Loucy (cell line): ENCODE measurements at regions not wholly inside any gene's neighbourhood (a gene's known extent, or its start where the extent isn't known, plus 50 kb on each side); places are given as distances from the start of the nearest gene placed in this dataset.

Experiments used
- EZH2phosphoT487 ChIP-seq: fragments of 200-600 bp; IDR thresholded peaks from 2 replicates; pipeline ENCODE4 v1.6.1; 2018; ENCODE audit warnings: antibody characterized with exemption, mild to moderate bottlenecking, moderate library complexity, borderline replicate concordance
- TF ChIP-seq, protein P1 (sequence below): fragments of 200-600 bp; sonication (generic); conservative IDR thresholded peaks from 2 replicates; pipeline ENCODE4 v1.5.1; 2014; ENCODE audit warnings: mild to moderate bottlenecking, antibody characterized with exemption, low read length

DNA sequence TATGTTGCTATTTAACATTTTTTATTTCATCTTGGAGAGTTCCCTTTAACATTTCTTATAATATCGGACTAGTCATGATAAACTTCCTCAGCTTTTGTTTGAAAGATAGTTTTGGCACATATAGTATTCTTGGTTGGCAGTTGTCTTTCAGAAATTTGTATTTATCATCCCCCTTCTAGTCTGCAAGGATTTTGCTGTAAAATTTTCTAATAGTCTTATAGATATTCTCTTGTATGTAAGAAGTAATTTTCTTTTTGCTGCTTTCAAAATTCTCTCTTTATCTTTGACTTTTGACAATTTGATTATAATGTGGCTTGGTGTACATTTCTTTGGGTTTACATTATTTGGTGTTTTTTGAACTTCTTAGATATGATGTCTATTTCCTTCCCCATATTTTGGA, 116.0 kb upstream of the AVPR1A start:
- TF ChIP-seq, protein P1, sequence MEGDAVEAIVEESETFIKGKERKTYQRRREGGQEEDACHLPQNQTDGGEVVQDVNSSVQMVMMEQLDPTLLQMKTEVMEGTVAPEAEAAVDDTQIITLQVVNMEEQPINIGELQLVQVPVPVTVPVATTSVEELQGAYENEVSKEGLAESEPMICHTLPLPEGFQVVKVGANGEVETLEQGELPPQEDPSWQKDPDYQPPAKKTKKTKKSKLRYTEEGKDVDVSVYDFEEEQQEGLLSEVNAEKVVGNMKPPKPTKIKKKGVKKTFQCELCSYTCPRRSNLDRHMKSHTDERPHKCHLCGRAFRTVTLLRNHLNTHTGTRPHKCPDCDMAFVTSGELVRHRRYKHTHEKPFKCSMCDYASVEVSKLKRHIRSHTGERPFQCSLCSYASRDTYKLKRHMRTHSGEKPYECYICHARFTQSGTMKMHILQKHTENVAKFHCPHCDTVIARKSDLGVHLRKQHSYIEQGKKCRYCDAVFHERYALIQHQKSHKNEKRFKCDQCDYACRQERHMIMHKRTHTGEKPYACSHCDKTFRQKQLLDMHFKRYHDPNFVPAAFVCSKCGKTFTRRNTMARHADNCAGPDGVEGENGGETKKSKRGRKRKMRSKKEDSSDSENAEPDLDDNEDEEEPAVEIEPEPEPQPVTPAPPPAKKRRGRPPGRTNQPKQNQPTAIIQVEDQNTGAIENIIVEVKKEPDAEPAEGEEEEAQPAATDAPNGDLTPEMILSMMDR = no peak
- TF ChIP-seq EZH2phosphoT487 = no peak
